ACC112 (cell line): ENCODE measurements at regions not wholly inside any gene's neighbourhood (a gene's known extent, or its start where the extent isn't known, plus 50 kb on each side); places are given as distances from the start of the nearest gene placed in this dataset.

Source experiments
- H2AFZ ChIP-seq: fragments of 200-600 bp; sonication (generic); one replicate; pipeline ENCODE4 v1.6.0; 2017; ENCODE audit warnings: antibody characterized with exemption, low read length; ENCODE audit not compliant: unreplicated experiment
- H3K27ac ChIP-seq: fragments of 200-600 bp; sonication (generic); 2 replicates; pipeline ENCODE4 v1.5.1; 2014; ENCODE audit warnings: low read depth, mild to moderate bottlenecking, antibody characterized with exemption, low read length, moderate library complexity
- H3K27me3 ChIP-seq: fragments of 200-600 bp; sonication (generic); 2 replicates; pipeline ENCODE4 v1.6.1; 2014; ENCODE audit warnings: mild to moderate bottlenecking, antibody characterized with exemption, low read length, moderate library complexity, mixed read lengths; ENCODE audit not compliant: insufficient read depth
- H3K36me3 ChIP-seq: fragments of 200-600 bp; sonication (generic); 2 replicates; pipeline ENCODE4 v1.6.1; 2016; ENCODE audit warnings: mild to moderate bottlenecking, antibody characterized with exemption, low read length, moderate library complexity, mixed read lengths; ENCODE audit not compliant: insufficient read depth
- H3K4me1 ChIP-seq: fragments of 200-600 bp; sonication (generic); one replicate; pipeline ENCODE4 v1.6.1; 2016; ENCODE audit warnings: low read length, mixed read lengths; ENCODE audit not compliant: insufficient read depth, unreplicated experiment, control insufficient read depth
- H3K4me3 ChIP-seq: fragments of 200-600 bp; sonication (generic); 2 replicates; pipeline ENCODE4 v1.5.1; 2014; ENCODE audit warnings: mild to moderate bottlenecking, low read depth, low read length
- H3K79me2 ChIP-seq: fragments of 200-600 bp; sonication (generic); one replicate; pipeline ENCODE4 v1.6.0; 2016; ENCODE audit warnings: low read length; ENCODE audit not compliant: control insufficient read depth, unreplicated experiment, insufficient read depth

DNA sequence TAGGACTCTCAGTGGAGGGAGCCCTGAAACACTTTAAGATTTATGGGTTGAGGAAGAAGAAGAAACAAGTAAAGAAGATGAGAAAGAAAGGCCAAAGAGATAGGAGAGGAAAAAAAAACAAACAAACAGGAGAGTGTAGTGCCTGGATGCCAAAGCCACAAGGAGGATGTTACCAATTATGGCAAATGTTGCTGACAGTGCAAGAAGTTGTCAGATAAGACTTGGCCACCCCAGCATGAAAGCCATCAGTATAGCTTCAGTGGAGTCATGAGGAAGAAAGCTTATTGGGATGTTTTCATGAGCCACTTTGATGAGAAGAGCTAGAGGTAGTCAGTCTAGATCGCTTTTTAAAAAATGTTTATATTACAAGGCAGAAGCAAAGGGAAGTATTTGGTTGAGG is 380.2 kb upstream of the ADGRL4 start:
- Histone ChIP-seq H2AFZ (no peak overlapping the region), H3K79me2 (no peaks in the 10 kb centered on the region), H3K4me3 (no peak overlapping the region), H3K36me3 (no peaks in the 10 kb centered on the region), H3K27ac (no peak overlapping the region), H3K27me3 (no peaks in the 10 kb centered on the region), H3K4me1 (no peaks in the 10 kb centered on the region)

DNA sequence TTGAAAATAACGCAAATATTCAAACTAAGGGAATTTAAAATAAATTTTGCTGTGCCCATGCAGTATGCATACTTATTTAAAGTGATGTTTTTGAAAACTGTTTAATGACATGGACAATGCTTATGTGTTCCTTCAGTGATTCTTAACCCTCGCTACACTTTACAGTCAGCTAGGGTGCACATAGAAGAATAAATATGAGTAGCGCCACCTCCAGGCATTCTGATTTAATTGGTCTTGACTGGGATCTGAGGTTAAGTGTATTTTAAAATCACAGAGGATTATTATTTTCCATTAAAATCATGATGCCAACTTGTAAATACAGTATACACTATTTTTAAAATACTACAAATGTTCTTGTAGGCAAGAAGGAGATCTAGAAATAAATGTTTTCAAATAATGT is 373.5 kb upstream of the ADGRL4 start:
- Histone ChIP-seq H3K27me3 (no peaks in the 10 kb centered on the region), H3K4me3 (no peak overlapping the region), H3K36me3 (no peaks in the 10 kb centered on the region)

DNA sequence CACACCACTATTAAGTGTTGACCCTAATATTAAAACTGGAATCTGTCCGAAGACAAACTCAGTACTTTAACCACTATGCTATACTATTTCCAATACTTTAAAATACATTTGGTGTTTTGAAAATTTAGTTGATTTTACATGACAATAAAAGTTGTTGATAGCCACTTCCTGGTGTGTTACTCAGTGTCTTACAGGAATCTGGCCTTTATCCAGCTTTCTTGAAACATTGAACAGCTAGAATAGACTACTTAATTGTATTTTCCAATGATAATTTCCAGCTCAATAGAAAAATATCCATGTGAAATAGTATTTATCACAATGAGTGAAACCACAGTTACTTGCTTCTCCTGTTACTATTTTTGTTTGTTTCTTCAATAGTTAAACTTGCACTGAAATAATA is 369.6 kb upstream of the ADGRL4 start:
- H3K27me3 ChIP-seq, result no peaks in the 10 kb centered on the region
- no peak overlapping the region for H3K4me3 ChIP-seq
- H3K27ac ChIP-seq, result no peak overlapping the region
- H2AFZ ChIP-seq, result no peak overlapping the region
- H3K4me1 ChIP-seq, result peaks cover 13% of the 10 kb centered on the region
- H3K79me2 ChIP-seq, result no peaks in the 10 kb centered on the region
- H3K36me3 ChIP-seq, result no peaks in the 10 kb centered on the region

More for the DNA sequence above, 373.5 kb upstream of the ADGRL4 start:
- no peak overlapping the region for H3K27ac ChIP-seq
- no peak overlapping the region for H2AFZ ChIP-seq
- peaks cover 6% of the 10 kb centered on the region for H3K4me1 ChIP-seq
- H3K79me2 ChIP-seq, result no peaks in the 10 kb centered on the region

DNA sequence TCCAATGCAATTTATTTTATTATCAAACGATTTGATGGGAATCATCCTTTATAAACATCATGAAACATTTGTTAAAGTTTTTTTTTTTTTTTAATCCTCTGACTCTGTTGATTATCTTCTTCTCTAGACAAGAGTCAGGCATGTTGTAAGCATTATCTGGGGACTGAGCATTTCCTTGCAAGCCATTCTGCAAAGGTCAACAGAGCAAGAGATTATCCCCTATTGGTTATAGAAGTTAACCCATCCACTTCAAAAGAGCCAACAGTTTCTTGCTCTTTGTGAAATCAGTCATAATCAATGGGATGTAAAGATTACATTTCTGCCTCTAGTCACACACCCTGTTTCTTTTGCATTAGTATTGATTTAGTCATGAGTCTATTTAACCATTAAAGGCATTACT is 368.8 kb upstream of the ADGRL4 start:
- no peak overlapping the region for H2AFZ ChIP-seq
- H3K27me3 ChIP-seq, result no peaks in the 10 kb centered on the region

DNA sequence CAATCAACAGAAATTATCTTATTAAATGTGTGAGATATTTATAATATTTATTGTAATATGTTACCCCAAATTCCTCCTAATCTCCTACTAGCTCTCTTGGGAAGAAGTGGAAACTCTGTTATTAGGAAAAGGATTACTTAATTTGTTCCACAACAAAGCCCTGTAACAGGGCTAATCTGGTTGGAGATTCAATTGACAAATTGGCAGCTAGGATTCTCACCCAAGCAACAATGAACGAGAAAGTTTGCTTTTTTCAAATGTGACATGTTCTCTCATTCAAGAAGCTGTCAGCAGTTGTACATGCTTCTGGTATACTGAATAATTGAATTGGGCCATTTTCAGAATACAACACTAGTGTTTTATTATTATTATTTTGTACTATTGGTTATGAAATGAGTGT is 367.9 kb upstream of the ADGRL4 start:
- Histone ChIP-seq H3K4me1 (peaks cover 13% of the 10 kb centered on the region), H3K4me3 (no peak overlapping the region), H2AFZ (no peak overlapping the region), H3K27ac (no peak overlapping the region), H3K36me3 (no peaks in the 10 kb centered on the region), H3K79me2 (no peaks in the 10 kb centered on the region), H3K27me3 (no peaks in the 10 kb centered on the region)

More for the DNA sequence above, 368.8 kb upstream of the ADGRL4 start:
- H3K27ac ChIP-seq, result no peak overlapping the region
- no peaks in the 10 kb centered on the region for H3K79me2 ChIP-seq
- H3K36me3 ChIP-seq, result no peaks in the 10 kb centered on the region
- peaks cover 13% of the 10 kb centered on the region for H3K4me1 ChIP-seq
- H3K4me3 ChIP-seq, result no peak overlapping the region

DNA sequence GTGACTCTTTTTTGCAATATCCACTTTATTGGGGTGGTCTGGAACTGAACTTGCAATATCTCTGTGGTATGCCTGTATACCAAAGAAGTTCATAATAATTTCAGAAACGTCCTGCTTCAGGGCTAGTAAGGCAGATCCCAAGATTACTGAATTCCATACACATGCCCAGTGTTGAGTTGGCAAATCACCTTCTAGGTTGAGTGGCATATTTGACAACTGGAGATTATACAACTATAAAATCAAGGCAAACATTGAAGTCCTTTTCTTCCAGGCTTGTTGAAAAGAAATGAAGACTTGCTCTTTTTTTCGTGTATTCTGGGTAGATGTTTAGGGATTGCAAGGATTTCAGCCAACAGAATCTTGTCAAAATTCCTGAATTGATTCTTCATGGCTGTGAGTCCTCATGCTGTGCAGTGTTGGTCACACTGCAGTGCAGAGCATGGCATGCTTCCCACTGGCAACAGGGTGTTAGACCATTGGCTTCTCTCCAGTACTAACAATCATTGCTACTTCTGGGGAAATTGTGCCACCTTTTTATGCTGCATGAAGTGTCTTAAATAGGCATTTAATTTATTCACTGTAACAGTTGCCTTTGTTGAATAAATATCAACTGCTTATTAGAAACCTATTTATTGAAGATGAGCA is 367.1 kb upstream of the ADGRL4 start:
- Histone ChIP-seq H3K4me1 (peaks cover 13% of the 10 kb centered on the region), H2AFZ (no peak overlapping the region), H3K27me3 (no peaks in the 10 kb centered on the region), H3K27ac (no peak overlapping the region), H3K36me3 (no peaks in the 10 kb centered on the region), H3K4me3 (no peak overlapping the region), H3K79me2 (no peaks in the 10 kb centered on the region)

DNA sequence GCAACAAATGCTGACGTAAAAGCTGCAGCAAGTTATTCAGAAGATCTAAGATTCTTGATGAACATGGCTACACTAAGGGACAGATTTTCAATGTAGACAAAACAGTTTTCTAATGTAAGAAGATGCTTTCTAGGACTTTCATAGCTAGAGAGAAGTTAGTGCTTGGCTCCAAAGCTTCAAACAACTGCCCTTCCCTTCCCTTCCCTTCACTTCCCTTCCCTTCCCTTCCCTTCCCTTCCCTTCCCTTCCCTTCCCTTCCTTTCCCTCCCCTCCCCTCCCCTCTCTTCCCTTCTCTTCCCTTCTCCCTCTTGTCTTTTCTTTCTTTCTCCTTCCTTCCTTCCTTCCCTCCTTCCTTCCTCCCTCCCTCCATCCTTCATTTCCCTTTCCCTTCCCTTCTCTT is 365.3 kb upstream of the ADGRL4 start:
- Histone ChIP-seq H3K36me3 (no peaks in the 10 kb centered on the region), H3K4me1 (peaks cover 13% of the 10 kb centered on the region), H3K79me2 (no peaks in the 10 kb centered on the region), H3K4me3 (no peak overlapping the region), H2AFZ (no peak overlapping the region), H3K27ac (no peak overlapping the region), H3K27me3 (no peaks in the 10 kb centered on the region)

DNA sequence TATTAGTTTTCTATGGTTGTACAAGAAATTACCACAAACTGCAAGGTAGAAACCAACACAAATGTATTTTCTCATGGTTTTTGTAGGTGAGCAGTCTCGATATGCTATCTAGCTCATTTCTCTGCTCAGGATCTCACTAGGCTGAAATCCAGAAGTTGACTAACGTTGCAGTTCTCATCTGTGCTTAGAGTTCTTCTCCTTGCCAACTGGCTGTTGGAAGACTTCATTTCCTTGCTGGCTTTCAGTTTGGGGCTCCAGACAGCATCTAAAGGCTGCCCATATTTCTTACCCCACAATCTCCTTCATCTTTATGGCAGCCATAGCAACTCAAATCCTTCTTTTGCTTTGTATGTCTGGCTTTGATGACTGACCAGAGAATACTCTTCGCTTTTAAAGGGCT is 362.6 kb upstream of the ADGRL4 start:
- no peaks in the 10 kb centered on the region for H3K27me3 ChIP-seq
- H3K27ac ChIP-seq, result no peak overlapping the region
- peaks cover 7% of the 10 kb centered on the region for H3K4me1 ChIP-seq
- no peaks in the 10 kb centered on the region for H3K36me3 ChIP-seq
- no peak overlapping the region for H3K4me3 ChIP-seq
- no peak overlapping the region for H2AFZ ChIP-seq
- no peaks in the 10 kb centered on the region for H3K79me2 ChIP-seq

DNA sequence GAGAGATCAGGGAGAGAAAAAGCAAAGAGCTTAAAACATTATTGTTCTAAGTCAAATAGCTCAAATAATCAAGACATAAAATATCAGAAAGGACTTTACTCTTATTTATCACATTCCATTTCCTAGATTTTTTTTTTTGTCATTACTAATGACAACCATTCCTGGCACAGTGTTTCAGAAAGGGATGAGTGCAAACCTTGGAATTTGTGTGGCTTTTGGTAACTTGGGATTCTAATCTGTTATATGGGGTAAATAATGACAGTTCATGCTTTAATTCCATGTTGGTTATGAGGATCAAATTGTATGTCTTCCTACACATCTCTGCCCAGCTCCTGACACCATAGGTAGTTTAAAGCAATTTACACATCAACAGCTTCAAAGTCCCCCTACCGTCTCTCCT is 358.4 kb upstream of the ADGRL4 start:
- Histone ChIP-seq H3K79me2 (no peaks in the 10 kb centered on the region), H3K4me3 (no peak overlapping the region; the same call in 1 of the 2 replicates), H3K27ac (no peak overlapping the region)

DNA sequence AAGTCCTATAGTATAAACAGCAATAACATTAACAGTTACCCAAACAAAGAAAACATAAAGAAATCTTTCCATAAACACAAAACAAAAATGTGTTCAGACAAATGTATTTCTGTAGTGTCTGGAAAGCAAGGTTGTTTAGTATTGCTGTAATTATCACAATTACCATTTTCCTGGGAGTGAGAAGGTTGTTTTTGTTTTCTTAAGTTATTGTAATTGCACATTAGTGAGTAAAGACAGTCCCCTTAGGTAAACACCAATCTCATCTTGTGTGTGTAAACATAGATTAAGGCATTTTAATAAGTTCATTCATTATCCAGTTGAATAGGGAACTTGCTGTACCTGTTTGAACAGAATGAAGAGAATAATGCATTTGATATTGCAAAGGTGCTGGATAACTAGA is 356.9 kb upstream of the ADGRL4 start:
- Histone ChIP-seq H3K4me1 (no peaks in the 10 kb centered on the region), H3K36me3 (no peaks in the 10 kb centered on the region), H3K27me3 (no peaks in the 10 kb centered on the region), H2AFZ (no peak overlapping the region), H3K4me3 (no peak overlapping the region), H3K27ac (no peak overlapping the region), H3K79me2 (no peaks in the 10 kb centered on the region)

More for the DNA sequence above, 358.4 kb upstream of the ADGRL4 start:
- Histone ChIP-seq H3K36me3 (no peaks in the 10 kb centered on the region), H3K4me1 (no peaks in the 10 kb centered on the region), H2AFZ (no peak overlapping the region), H3K27me3 (no peaks in the 10 kb centered on the region)

DNA sequence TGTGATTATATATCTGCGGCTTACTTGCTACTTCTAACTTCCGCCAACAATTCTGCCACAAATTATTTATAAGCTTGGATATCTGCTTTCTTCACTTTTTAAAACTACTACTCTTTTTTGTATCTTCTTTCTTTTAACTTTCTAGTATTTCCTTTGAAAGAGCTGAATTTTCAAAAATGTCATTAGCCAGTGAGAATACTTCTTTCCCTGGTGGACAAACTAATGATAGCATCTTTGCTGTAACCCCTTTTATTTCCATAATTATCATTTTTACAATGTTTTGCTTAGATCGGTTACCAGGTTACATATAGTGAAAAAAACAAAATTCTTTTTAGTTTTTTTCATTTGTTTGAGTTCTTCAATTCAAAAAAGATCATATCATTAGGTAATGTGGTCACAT is 355.9 kb upstream of the ADGRL4 start:
- Histone ChIP-seq H3K36me3 (no peaks in the 10 kb centered on the region), H3K27ac (no peak overlapping the region), H3K4me1 (no peaks in the 10 kb centered on the region), H3K79me2 (no peaks in the 10 kb centered on the region), H3K27me3 (no peaks in the 10 kb centered on the region), H2AFZ (no peak overlapping the region), H3K4me3 (no peak overlapping the region)
